ENCODE measurements at regions not wholly inside any gene's neighbourhood (a gene's known extent, or its start where the extent isn't known, plus 50 kb on each side); places are given as distances from the start of the nearest gene placed in this dataset.

GRCh38 chr5:3187771-3188425 lies 407.7 kb upstream of the IRX1 start:
- Histone ChIP-seq H3K9ac (ENCODE audit: low read length in 3 of 3) (no peak overlapping the region), H3K27ac (ENCODE audit: low read depth in 2 of 2, low read length in 2 of 2) (no peak overlapping the region), H3K27me3 (ENCODE audit: control insufficient read depth, insufficient read depth, low read length) (peaks cover 10% of the 10 kb centered on the region), H3K4me1 (ENCODE audit: control insufficient read depth in 2 of 3, insufficient read depth in 2 of 3, low read depth in 1 of 3, low read length in 3 of 3) (no peaks in the 10 kb centered on the region), H3K36me3 (ENCODE audit: control insufficient read depth in 2 of 3, insufficient read depth in 3 of 3, low read length in 3 of 3) (no peaks in the 10 kb centered on the region), H3K9me3 (ENCODE audit: control insufficient read depth in 2 of 3, insufficient read depth in 1 of 3, low read length in 3 of 3) (no peaks in the 10 kb centered on the region), H3K4me3 (ENCODE audit: low read length in 3 of 3) (no peak overlapping the region)
- no peak for TF ChIP-seq CTCF (IDR thresholded peaks at IDR 0.05; ENCODE audit: borderline replicate concordance, extremely low read depth, insufficient read depth)
- intact Hi-C loops (cut with DNase I) = no loop called here
- no peak for DNase-seq
- no peak for FAIRE-seq

GRCh38 chr5:3186736-3187405 lies 408.8 kb upstream of the IRX1 start:
- H3K27ac ChIP-seq (ENCODE audit: low read depth in 2 of 2, low read length in 2 of 2) = no peak overlapping the region
- peaks cover 19% of the 10 kb centered on the region for H3K27me3 ChIP-seq (ENCODE audit: control insufficient read depth, insufficient read depth, low read length)
- intact Hi-C loops (cut with DNase I) = no loop called here
- H3K4me3 ChIP-seq (ENCODE audit: low read length in 3 of 3) = no peak overlapping the region
- H3K4me1 ChIP-seq (ENCODE audit: control insufficient read depth in 2 of 3, insufficient read depth in 2 of 3, low read depth in 1 of 3, low read length in 3 of 3) = no peaks in the 10 kb centered on the region
- DNase-seq = no peak
- FAIRE-seq = no peak
- no peak overlapping the region for H3K9ac ChIP-seq (ENCODE audit: low read length in 3 of 3)
- no peaks in the 10 kb centered on the region for H3K9me3 ChIP-seq (ENCODE audit: control insufficient read depth in 2 of 3, insufficient read depth in 1 of 3, low read length in 3 of 3)
- no peaks in the 10 kb centered on the region for H3K36me3 ChIP-seq (ENCODE audit: control insufficient read depth in 2 of 3, insufficient read depth in 3 of 3, low read length in 3 of 3)
- no peak for TF ChIP-seq CTCF (IDR thresholded peaks at IDR 0.05; ENCODE audit: borderline replicate concordance, extremely low read depth, insufficient read depth)

GRCh38 chr5:3186156-3186555 lies 409.5 kb upstream of the IRX1 start:
- Histone ChIP-seq H3K36me3 (ENCODE audit: control insufficient read depth in 2 of 3, insufficient read depth in 3 of 3, low read length in 3 of 3) (no peaks in the 10 kb centered on the region), H3K4me1 (ENCODE audit: control insufficient read depth in 2 of 3, insufficient read depth in 2 of 3, low read depth in 1 of 3, low read length in 3 of 3) (no peaks in the 10 kb centered on the region), H3K27me3 (ENCODE audit: control insufficient read depth, insufficient read depth, low read length) (peaks cover 19% of the 10 kb centered on the region), H3K27ac (ENCODE audit: low read depth in 2 of 2, low read length in 2 of 2) (no peak overlapping the region), H3K4me3 (ENCODE audit: low read length in 3 of 3) (no peak overlapping the region), H3K9me3 (ENCODE audit: control insufficient read depth in 2 of 3, insufficient read depth in 1 of 3, low read length in 3 of 3) (no peaks in the 10 kb centered on the region), H3K9ac (ENCODE audit: low read length in 3 of 3) (no peak overlapping the region)
- no peak for TF ChIP-seq CTCF (IDR thresholded peaks at IDR 0.05; ENCODE audit: borderline replicate concordance, extremely low read depth, insufficient read depth)
- DNase-seq (no peak), FAIRE-seq (no peak)
- intact Hi-C loops (cut with DNase I) = no loop called here
